ENCODE measurements at regions not wholly inside any gene's neighbourhood (a gene's known extent, or its start where the extent isn't known, plus 50 kb on each side); places are given as distances from the start of the nearest gene placed in this dataset.

DNA sequence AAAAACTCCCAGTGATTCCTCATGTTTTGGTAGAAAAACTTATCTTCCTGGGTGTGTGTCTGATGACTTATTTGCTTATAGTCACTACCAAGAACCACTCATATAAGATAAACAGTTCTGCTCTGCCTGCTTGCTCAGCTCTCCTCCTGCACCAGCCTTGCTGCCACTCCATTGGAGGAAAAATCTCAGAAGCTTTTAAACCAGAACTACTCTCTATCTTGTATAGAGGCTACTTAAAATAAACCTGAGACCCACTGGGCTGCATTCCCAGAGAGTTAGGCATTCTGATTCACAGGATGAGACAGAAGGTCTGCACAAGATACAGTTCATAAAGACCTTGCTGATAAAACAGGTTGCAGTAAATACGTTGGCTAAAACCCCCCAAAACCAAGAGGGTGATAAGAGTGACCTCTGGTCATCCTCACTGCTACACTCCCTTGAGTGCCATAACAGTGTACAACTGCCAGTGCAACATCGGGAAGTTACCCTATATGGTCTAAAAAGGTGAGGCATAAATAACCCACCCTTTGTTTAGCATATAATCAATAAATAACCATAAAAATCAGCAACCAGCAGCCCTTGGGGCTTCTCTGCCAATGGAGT lies 728.3 kb downstream of the EPHA7 start:
- WGBS, 2 experiments (ENCODE audit: extremely low coverage in 1 of 2, insufficient coverage in 1 of 2, insufficient read length in 1 of 2, insufficient replicate concordance in 2 of 2, low coverage in 1 of 2, low lambda C conversion rate in 2 of 2, missing lambda C conversion rate in 1 of 2): 83% methylated on average over 2 of the region's 2 CpGs; no CpG with 5 or more reads in 1 of the 2 experiments
- Histone ChIP-seq H2BK20ac (ENCODE audit: low read length) (no peak overlapping the region), H3K27me3 (replicated peaks in 1 of 4; ENCODE audit: control insufficient read depth in 3 of 4, extremely low read depth in 1 of 4, insufficient read depth in 3 of 4, low read length in 3 of 4) (no peaks in the 10 kb centered on the region), H4K5ac (ENCODE audit: insufficient read length, low read depth, low read length) (no peak overlapping the region), H3K27ac (ENCODE audit: low read depth, low read length) (no peak overlapping the region), H2BK12ac (ENCODE audit: low read depth, low read length) (no peak overlapping the region), H3K9me3 (ENCODE audit: insufficient read depth in 2 of 2, low read depth in 1 of 2, low read length in 1 of 2) (no peaks in the 10 kb centered on the region), H3K4me3 (ENCODE audit: extremely low read depth in 1 of 4, insufficient read depth in 2 of 4, low read depth in 3 of 4, low read length in 4 of 4) (no peak overlapping the region), H2AFZ (ENCODE audit: low read length) (no peak overlapping the region), H4K91ac (replicated peaks; ENCODE audit: insufficient read length, low read length) (no peak overlapping the region), H2AK5ac (ENCODE audit: low read depth, low read length) (no peak overlapping the region), H3K23ac (ENCODE audit: insufficient read length) (no peak overlapping the region), H3K4ac (replicated peaks; ENCODE audit: insufficient read length, low read depth, low read length) (no peak overlapping the region), H3K79me2 (ENCODE audit: control insufficient read depth in 1 of 2, insufficient read depth in 2 of 2, low read length in 2 of 2) (no peaks in the 10 kb centered on the region), H2BK15ac (ENCODE audit: low read length) (no peak overlapping the region), H3K36me3 (ENCODE audit: control insufficient read depth in 2 of 4, insufficient read depth in 4 of 4, low read length in 3 of 4) (no peaks in the 10 kb centered on the region), H2BK5ac (ENCODE audit: low read depth, low read length) (no peak overlapping the region), H4K20me1 (replicated peaks in 1 of 2; ENCODE audit: control insufficient read depth in 1 of 2, insufficient read depth in 2 of 2, low read length in 2 of 2) (no peaks in the 10 kb centered on the region), H3K79me1 (ENCODE audit: low read depth, low read length) (no peaks in the 10 kb centered on the region), H3K9ac (replicated peaks in 1 of 4; ENCODE audit: extremely low read depth in 1 of 4, low read depth in 3 of 4, low read length in 3 of 4) (no peak overlapping the region), H4K8ac (ENCODE audit: extremely low read depth, insufficient read depth, low read length) (no peak overlapping the region), H3K14ac (ENCODE audit: insufficient read length) (no peak overlapping the region), H2BK120ac (replicated peaks; ENCODE audit: low read depth, low read length) (no peak overlapping the region), H3K4me2 (ENCODE audit: insufficient read depth in 1 of 2, low read depth in 2 of 2, low read length in 2 of 2) (no peak overlapping the region), H3K18ac (ENCODE audit: extremely low read depth, low read length) (no peak overlapping the region), H3K23me2 (ENCODE audit: low read depth, low read length) (no peaks in the 10 kb centered on the region), H3K56ac (replicated peaks; ENCODE audit: insufficient read length, low read depth, low read length) (no peak overlapping the region), H3K4me1 (replicated peaks in 1 of 4; ENCODE audit: control insufficient read depth in 3 of 4, insufficient read depth in 4 of 4, low read length in 3 of 4) (no peaks in the 10 kb centered on the region)
- POLR2A ChIA-PET (ENCODE audit: partially characterized antibody): no interaction called here
- CTCF ChIA-PET (ENCODE audit: partially characterized antibody): no interaction called here
- DNase-seq (ENCODE audit: low read depth in 1 of 2, low spot score in 2 of 2) (no peak), FAIRE-seq (no peak)
- TF ChIP-seq NANOG (IDR thresholded peaks at IDR 0.05; ENCODE audit: insufficient read depth, low read depth, low read length, poor library complexity, severe bottlenecking): no peak
- TF ChIP-seq CHD2 (IDR thresholded peaks at IDR 0.05; ENCODE audit: low read length): no peak
- no peak for TF ChIP-seq RBBP5 (IDR thresholded peaks at IDR 0.05; ENCODE audit: borderline replicate concordance, low read depth, low read length)
- no peak for TF ChIP-seq JUN (IDR thresholded peaks at IDR 0.05; ENCODE audit: low read depth, low read length)
- TF ChIP-seq HDAC2 (IDR thresholded peaks at IDR 0.05; ENCODE audit: borderline replicate concordance in 1 of 2, low read depth in 2 of 2, low read length in 2 of 2): no peak
- TF ChIP-seq TAF1 (IDR thresholded peaks at IDR 0.05; ENCODE audit: low read depth, low read length): no peak
- no peak for TF ChIP-seq CEBPB (IDR thresholded peaks at IDR 0.05; ENCODE audit: low read depth, low read length)
- TF ChIP-seq JUND (IDR thresholded peaks at IDR 0.05; ENCODE audit: low read length): no peak
- no peak for TF ChIP-seq SIN3A (conservative IDR thresholded peaks at IDR 0.05 in 1 of 2, IDR thresholded peaks at IDR 0.05 in 1 of 2; ENCODE audit: low read depth in 1 of 2, low read length in 2 of 2)
- no peak for TF ChIP-seq EP300 (IDR thresholded peaks at IDR 0.05; ENCODE audit: borderline replicate concordance in 1 of 2, low read depth in 2 of 2, low read length in 2 of 2)

Data from H1 (cell line).